Loucy (cell line): ENCODE measurements at regions not wholly inside any gene's neighbourhood (a gene's known extent, or its start where the extent isn't known, plus 50 kb on each side); places are given as distances from the start of the nearest gene placed in this dataset.
A peak's percentile ranks its signal among the peaks of the same experiment; 100 is the strongest.

Experiments
- H2AFZ ChIP-seq: fragments of 200-600 bp; sonication (generic); 2 replicates; pipeline ENCODE4 v1.6.0; 2016; ENCODE audit warnings: antibody characterized with exemption, mild to moderate bottlenecking, low read length, moderate library complexity
- H3F3A ChIP-seq: fragments of 200-600 bp; 2 replicates; pipeline ENCODE4 v1.6.0; 2016; ENCODE audit warnings: antibody characterized with exemption, low read depth, mild to moderate bottlenecking
- H3K27me3 ChIP-seq: fragments of 200-600 bp; sonication (generic); 2 replicates; pipeline ENCODE4 v1.6.1; 2014; ENCODE audit warnings: low read length, mild to moderate bottlenecking; ENCODE audit not compliant: insufficient read depth, poor library complexity, severe bottlenecking
- H3K36me3 ChIP-seq: fragments of 200-600 bp; sonication (generic); 2 replicates; pipeline ENCODE4 v1.6.1; 2016; ENCODE audit warnings: low read length; ENCODE audit not compliant: insufficient read depth
- H3K4me1 ChIP-seq: fragments of 200-600 bp; sonication (generic); 2 replicates; pipeline ENCODE4 v1.5.1; 2014; ENCODE audit warnings: low read length, mild to moderate bottlenecking; ENCODE audit not compliant: insufficient read depth, poor library complexity, severe bottlenecking
- H3K4me2 ChIP-seq: fragments of 200-600 bp; sonication (generic); 2 replicates; pipeline ENCODE4 v1.6.0; 2014; ENCODE audit warnings: antibody characterized with exemption, low read length, low read depth, mild to moderate bottlenecking; ENCODE audit not compliant: poor library complexity, severe bottlenecking
- H3K4me3 ChIP-seq: fragments of 200-600 bp; sonication (generic); 2 replicates; pipeline ENCODE4 v1.5.1; 2014; ENCODE audit warnings: low read length, mild to moderate bottlenecking, mixed read lengths; ENCODE audit not compliant: poor library complexity, severe bottlenecking
- H3K79me2 ChIP-seq: fragments of 200-600 bp; sonication (generic); 2 replicates; pipeline ENCODE4 v1.6.1; 2014; ENCODE audit warnings: low read length; ENCODE audit not compliant: insufficient read depth
- H3K9ac ChIP-seq: fragments of 200-600 bp; sonication (generic); 2 replicates; pipeline ENCODE4 v1.6.0; 2014; ENCODE audit warnings: mild to moderate bottlenecking, low read depth, low read length, moderate library complexity; ENCODE audit not compliant: poor library complexity, severe bottlenecking
- H3K9me2 ChIP-seq: fragments of 200-600 bp; sonication (generic); replicated peaks from 2 replicates; pipeline ENCODE4 v1.6.1; 2016; ENCODE audit warnings: low read depth, low read length, mixed read lengths
- H3K9me3 ChIP-seq: fragments of 200-600 bp; sonication (generic); 2 replicates; pipeline ENCODE4 v1.6.1; 2014; ENCODE audit warnings: mild to moderate bottlenecking, antibody characterized with exemption, low read length, low read depth; ENCODE audit not compliant: insufficient read depth
- H4K20me1 ChIP-seq: fragments of 200-600 bp; sonication (generic); 2 replicates; pipeline ENCODE4 v1.6.0; 2014; ENCODE audit warnings: antibody characterized with exemption, low read length, mild to moderate bottlenecking; ENCODE audit not compliant: insufficient read depth, poor library complexity, severe bottlenecking
- CTCF ChIP-seq: fragments of 200-600 bp; sonication (generic); conservative IDR thresholded peaks from 2 replicates; pipeline ENCODE4 v1.5.1; 2014; ENCODE audit warnings: mild to moderate bottlenecking, antibody characterized with exemption, low read length
- EZH2phosphoT487 ChIP-seq: fragments of 200-600 bp; IDR thresholded peaks from 2 replicates; pipeline ENCODE4 v1.6.1; 2018; ENCODE audit warnings: antibody characterized with exemption, mild to moderate bottlenecking, moderate library complexity, borderline replicate concordance

GRCh38 chr1:234750922-234751627 is 141.1 kb upstream of the IRF2BP2 start:
- Histone ChIP-seq H3K27me3 (no peaks in the 10 kb centered on the region), H3K9ac (no peak overlapping the region), H2AFZ (peak overlapping the region; percentile 57), H3K4me2 (no peak overlapping the region), H3F3A (no peaks in the 10 kb centered on the region), H3K79me2 (no peaks in the 10 kb centered on the region), H3K9me3 (no peaks in the 10 kb centered on the region), H3K36me3 (no peaks in the 10 kb centered on the region), H4K20me1 (no peaks in the 10 kb centered on the region), H3K4me3 (no peak overlapping the region), H3K9me2 (no peaks in the 10 kb centered on the region), H3K4me1 (peaks cover 4% of the 10 kb centered on the region)
- no peak for TF ChIP-seq EZH2phosphoT487
- no peak for TF ChIP-seq CTCF

- Histone ChIP-seq H3K36me3 (no peaks in the 10 kb centered on the region), H3K4me3 (no peak overlapping the region), H3K4me1 (peaks cover 8% of the 10 kb centered on the region), H3K9ac (no peak overlapping the region), H3K4me2 (no peak overlapping the region), H3K9me2 (no peaks in the 10 kb centered on the region), H3K9me3 (no peaks in the 10 kb centered on the region), H3F3A (no peaks in the 10 kb centered on the region), H3K27me3 (no peaks in the 10 kb centered on the region), H3K79me2 (no peaks in the 10 kb centered on the region), H4K20me1 (no peaks in the 10 kb centered on the region), H2AFZ (no peak overlapping the region)
- TF ChIP-seq EZH2phosphoT487: no peak
- TF ChIP-seq CTCF: no peak
These were observed 138.7 kb upstream of the IRF2BP2 start for GRCh38 chr1:234748713-234749112.

GRCh38 chr1:234748066-234748465 is 138.1 kb upstream of the IRF2BP2 start:
- Histone ChIP-seq H3K36me3 (no peaks in the 10 kb centered on the region), H3F3A (no peaks in the 10 kb centered on the region), H3K4me1 (peaks cover 10% of the 10 kb centered on the region), H4K20me1 (no peaks in the 10 kb centered on the region), H3K9me2 (no peaks in the 10 kb centered on the region), H3K27me3 (no peaks in the 10 kb centered on the region), H3K9ac (no peak overlapping the region), H3K4me3 (no peak overlapping the region), H2AFZ (no peak overlapping the region; the same call in 1 of the 2 replicates), H3K79me2 (no peaks in the 10 kb centered on the region), H3K4me2 (no peak overlapping the region), H3K9me3 (no peaks in the 10 kb centered on the region)
- no peak for TF ChIP-seq CTCF
- no peak for TF ChIP-seq EZH2phosphoT487
